GM23338 (cell line): ENCODE measurements at regions not wholly inside any gene's neighbourhood (a gene's known extent, or its start where the extent isn't known, plus 50 kb on each side); places are given as distances from the start of the nearest gene placed in this dataset.
A peak's percentile ranks its signal among the peaks of the same experiment; 100 is the strongest.

Source experiments
- ATAC-seq: fragments of 200-7000 bp; cut with Tn5 transposase; 3 replicates; pipeline ENCODE4 v1.9.1; 2020
- DNase-seq: peaks from one replicate; pipeline ENCODE4 v3.0.0-alpha.2; 2015; ENCODE audit warnings: low spot score
- H2AFZ ChIP-seq: fragments of 200-600 bp; sonication (generic); 2 replicates; pipeline ENCODE4 v1.8.0; 2016; ENCODE audit warnings: antibody characterized with exemption, mild to moderate bottlenecking, moderate library complexity
- H3F3A ChIP-seq: fragments of 200-600 bp; sonication (generic); replicated peaks from 2 replicates; pipeline ENCODE4 v1.8.0; 2017; ENCODE audit warnings: antibody characterized with exemption, mixed run types, low read depth
- H3K27ac ChIP-seq: fragments of 200-600 bp; sonication (generic); 2 replicates; pipeline ENCODE4 v1.6.1; 2016; ENCODE audit warnings: low read depth
- H3K27me3 ChIP-seq: fragments of 200-600 bp; sonication (generic); 2 replicates; pipeline ENCODE4 v1.8.0; 2016; ENCODE audit warnings: mild to moderate bottlenecking, mixed run types, moderate library complexity; ENCODE audit not compliant: insufficient read depth
- H3K36me3 ChIP-seq: fragments of 200-600 bp; sonication (generic); 2 replicates; pipeline ENCODE4 v1.8.0; 2016; ENCODE audit warnings: mild to moderate bottlenecking; ENCODE audit not compliant: insufficient read depth
- H3K4me1 ChIP-seq: fragments of 200-600 bp; sonication (generic); 2 replicates; pipeline ENCODE4 v1.8.0; 2016; ENCODE audit warnings: mild to moderate bottlenecking, moderate library complexity; ENCODE audit not compliant: insufficient read depth
- H3K4me2 ChIP-seq: fragments of 200-600 bp; sonication (generic); 2 replicates; pipeline ENCODE4 v1.7.1; 2017; ENCODE audit warnings: mixed run types
- H3K4me3 ChIP-seq: fragments of 200-600 bp; sonication (generic); 2 replicates; pipeline ENCODE4 v1.6.1; 2016; ENCODE audit warnings: mixed run types
- H3K79me2 ChIP-seq: fragments of 200-600 bp; sonication (generic); replicated peaks from 2 replicates; pipeline ENCODE4 v1.8.0; 2017; ENCODE audit warnings: mild to moderate bottlenecking; ENCODE audit not compliant: insufficient read depth
- H3K9me2 ChIP-seq: fragments of 200-600 bp; sonication (generic); 2 replicates; pipeline ENCODE4 v1.8.0; 2017; ENCODE audit not compliant: insufficient read depth
- H4K20me1 ChIP-seq: fragments of 200-600 bp; sonication (generic); replicated peaks from 2 replicates; pipeline ENCODE4 v1.8.0; 2017; ENCODE audit warnings: mild to moderate bottlenecking; ENCODE audit not compliant: insufficient read depth
- H3K27ac Mint-ChIP-seq: 2 replicates; pipeline ENCODE4 v1.8.0; 2020; ENCODE audit warnings: inconsistent platforms, mild to moderate bottlenecking, moderate library complexity, mixed read lengths
- H3K27me3 Mint-ChIP-seq: 3 replicates; pipeline ENCODE4 v1.8.0; 2022; ENCODE audit warnings: low read depth, mild to moderate bottlenecking, moderate library complexity, mixed read lengths, inconsistent platforms; ENCODE audit not compliant: insufficient read depth, poor library complexity
- H3K36me3 Mint-ChIP-seq: 3 replicates; pipeline ENCODE4 v1.8.0; 2021; ENCODE audit warnings: low read depth, mild to moderate bottlenecking, inconsistent platforms, moderate library complexity, mixed read lengths
- H3K4me1 Mint-ChIP-seq: 3 replicates; pipeline ENCODE4 v1.8.0; 2020; ENCODE audit warnings: mild to moderate bottlenecking, inconsistent platforms, mixed read lengths
- H3K4me3 Mint-ChIP-seq: 3 replicates; pipeline ENCODE4 v1.8.0; 2021; ENCODE audit warnings: moderate library complexity, mild to moderate bottlenecking, inconsistent platforms, mixed read lengths
- H3K9me3 Mint-ChIP-seq: 3 replicates; pipeline ENCODE4 v1.8.0; 2020; ENCODE audit warnings: moderate library complexity, mild to moderate bottlenecking, inconsistent platforms, mixed read lengths
- EZH2 ChIP-seq: fragments of 200-600 bp; sonication (generic); IDR thresholded peaks from one replicate; pipeline ENCODE4 v1.8.0; 2017; ENCODE audit warnings: antibody characterized with exemption, mild to moderate bottlenecking, low read depth; ENCODE audit not compliant: unreplicated experiment
- NANOG ChIP-seq: IDR thresholded peaks from 2 replicates; pipeline ENCODE4 v1.6.1; 2016; ENCODE audit warnings: antibody characterized with exemption, borderline replicate concordance
- STAT1 ChIP-seq: IDR thresholded peaks from one replicate; pipeline ENCODE4 v1.6.1; 2016; ENCODE audit warnings: antibody characterized with exemption; ENCODE audit not compliant: unreplicated experiment
- ZNF114 ChIP-seq: fragments of 250-450 bp; sonication (Bioruptor Pico); IDR thresholded peaks from 2 replicates; pipeline ENCODE4 v1.5.0; 2020; ENCODE audit warnings: mild to moderate bottlenecking, moderate library complexity
- ZNF462 ChIP-seq: fragments of 250-450 bp; sonication (Bioruptor Pico); IDR thresholded peaks from 2 replicates; pipeline ENCODE4 v1.5.0; 2020; ENCODE audit warnings: mild to moderate bottlenecking, moderate library complexity
- TF ChIP-seq, protein P1 (sequence below): IDR thresholded peaks from 2 replicates; pipeline ENCODE4 v1.6.1; 2016; ENCODE audit warnings: antibody characterized with exemption
- TF ChIP-seq, protein P2 (sequence below), 2 experiments: fragments of 200-600 bp in 1 of 2; sonication (generic) in 1 of 2; conservative IDR thresholded peaks; 2 replicates each; pipeline versions ENCODE4 v1.5.1 to v1.6.1; 2016 to 2017; ENCODE audit warnings: antibody characterized with exemption in 2 of 2, low read depth in 2 of 2, mild to moderate bottlenecking in 2 of 2, moderate library complexity in 1 of 2

- ATAC-seq (no peak), DNase-seq (no peak)
- no peaks in the 10 kb centered on the region for H4K20me1 ChIP-seq
- H3K79me2 ChIP-seq: no peaks in the 10 kb centered on the region
- TF ChIP-seq, protein P1, sequence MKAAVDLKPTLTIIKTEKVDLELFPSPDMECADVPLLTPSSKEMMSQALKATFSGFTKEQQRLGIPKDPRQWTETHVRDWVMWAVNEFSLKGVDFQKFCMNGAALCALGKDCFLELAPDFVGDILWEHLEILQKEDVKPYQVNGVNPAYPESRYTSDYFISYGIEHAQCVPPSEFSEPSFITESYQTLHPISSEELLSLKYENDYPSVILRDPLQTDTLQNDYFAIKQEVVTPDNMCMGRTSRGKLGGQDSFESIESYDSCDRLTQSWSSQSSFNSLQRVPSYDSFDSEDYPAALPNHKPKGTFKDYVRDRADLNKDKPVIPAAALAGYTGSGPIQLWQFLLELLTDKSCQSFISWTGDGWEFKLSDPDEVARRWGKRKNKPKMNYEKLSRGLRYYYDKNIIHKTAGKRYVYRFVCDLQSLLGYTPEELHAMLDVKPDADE: no peak
- TF ChIP-seq, protein P2, sequence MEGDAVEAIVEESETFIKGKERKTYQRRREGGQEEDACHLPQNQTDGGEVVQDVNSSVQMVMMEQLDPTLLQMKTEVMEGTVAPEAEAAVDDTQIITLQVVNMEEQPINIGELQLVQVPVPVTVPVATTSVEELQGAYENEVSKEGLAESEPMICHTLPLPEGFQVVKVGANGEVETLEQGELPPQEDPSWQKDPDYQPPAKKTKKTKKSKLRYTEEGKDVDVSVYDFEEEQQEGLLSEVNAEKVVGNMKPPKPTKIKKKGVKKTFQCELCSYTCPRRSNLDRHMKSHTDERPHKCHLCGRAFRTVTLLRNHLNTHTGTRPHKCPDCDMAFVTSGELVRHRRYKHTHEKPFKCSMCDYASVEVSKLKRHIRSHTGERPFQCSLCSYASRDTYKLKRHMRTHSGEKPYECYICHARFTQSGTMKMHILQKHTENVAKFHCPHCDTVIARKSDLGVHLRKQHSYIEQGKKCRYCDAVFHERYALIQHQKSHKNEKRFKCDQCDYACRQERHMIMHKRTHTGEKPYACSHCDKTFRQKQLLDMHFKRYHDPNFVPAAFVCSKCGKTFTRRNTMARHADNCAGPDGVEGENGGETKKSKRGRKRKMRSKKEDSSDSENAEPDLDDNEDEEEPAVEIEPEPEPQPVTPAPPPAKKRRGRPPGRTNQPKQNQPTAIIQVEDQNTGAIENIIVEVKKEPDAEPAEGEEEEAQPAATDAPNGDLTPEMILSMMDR (conservative IDR thresholded peaks at IDR 0.05; ENCODE audit: low read depth in 2 of 2): no peak
- TF ChIP-seq NANOG: peak; percentile 20; the same call in 1 of the 2 replicates
- no peak overlapping the region for H2AFZ ChIP-seq
- no peak overlapping the region for H3K27ac ChIP-seq
- no peaks in the 10 kb centered on the region for H3K27me3 ChIP-seq
- H3K36me3 ChIP-seq: no peaks in the 10 kb centered on the region
- H3K4me1 Mint-ChIP-seq: peaks cover 31% of the 10 kb centered on the region
- no peak overlapping the region for H3K4me3 Mint-ChIP-seq
- peaks cover 14% of the 10 kb centered on the region for H3K36me3 Mint-ChIP-seq
- peaks cover 19% of the 10 kb centered on the region for H3K9me3 Mint-ChIP-seq
- H3K27ac Mint-ChIP-seq: no peak overlapping the region; the same call in 1 of the 2 replicates
- H3F3A ChIP-seq: no peaks in the 10 kb centered on the region
- H3K4me3 ChIP-seq: no peak overlapping the region
- H3K4me2 ChIP-seq: peak overlapping the region; percentile 3
- H3K4me1 ChIP-seq: peaks cover 26% of the 10 kb centered on the region
- no peaks in the 10 kb centered on the region for H3K9me2 ChIP-seq
- no peaks in the 10 kb centered on the region for H3K27me3 Mint-ChIP-seq
These were observed 185.6 kb upstream of the MBNL1 start for GRCh38 chr3:152083135-152083534.

DNA sequence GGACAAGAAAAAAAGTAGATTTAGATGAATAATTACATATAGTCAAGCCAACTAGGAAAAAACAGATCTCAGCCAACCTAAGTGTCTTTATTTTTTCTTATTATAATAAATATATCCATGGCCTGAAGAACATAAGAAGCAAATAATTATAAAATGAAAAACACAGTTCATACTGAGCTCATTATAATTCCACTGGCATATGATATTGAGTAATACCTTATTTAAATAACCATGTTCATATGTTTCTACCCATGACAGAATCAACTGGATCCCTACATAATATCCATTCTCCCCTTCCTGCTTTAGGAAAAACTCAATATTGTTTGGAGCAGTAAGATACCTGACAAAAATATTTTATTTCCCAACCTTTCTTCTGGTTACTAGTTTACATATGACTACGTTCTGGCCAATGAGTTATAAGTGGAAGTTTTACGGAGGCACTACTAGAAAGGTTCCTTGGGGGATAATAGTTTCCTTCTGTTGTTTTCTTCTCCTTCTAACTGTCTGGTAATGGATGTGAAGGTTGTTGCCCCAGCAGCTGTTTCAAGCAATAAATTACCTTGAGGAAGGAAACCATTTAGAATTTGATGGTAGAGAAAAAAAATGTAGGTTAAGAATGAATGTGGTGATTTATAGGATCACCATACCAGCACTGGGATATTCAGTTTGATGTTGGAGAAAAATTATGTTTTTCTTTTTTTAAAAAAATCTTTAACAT is 184.1 kb upstream of the MBNL1 start:
- H3K4me1 ChIP-seq: peaks cover 26% of the 10 kb centered on the region
- H3K4me3 ChIP-seq: no peak overlapping the region
- no peaks in the 10 kb centered on the region for H3K27me3 Mint-ChIP-seq
- peaks cover 36% of the 10 kb centered on the region for H3K4me1 Mint-ChIP-seq
- no peaks in the 10 kb centered on the region for H3K9me2 ChIP-seq
- no peaks in the 10 kb centered on the region for H3F3A ChIP-seq
- no peak overlapping the region for H3K27ac ChIP-seq
- H3K27ac Mint-ChIP-seq: no peak overlapping the region
- H3K79me2 ChIP-seq: no peaks in the 10 kb centered on the region
- DNase-seq (no peak), ATAC-seq (no peak)
- no peak overlapping the region for H2AFZ ChIP-seq
- H3K9me3 Mint-ChIP-seq: peaks cover 13% of the 10 kb centered on the region
- H3K27me3 ChIP-seq: no peaks in the 10 kb centered on the region
- peaks cover 10% of the 10 kb centered on the region for H3K36me3 Mint-ChIP-seq
- H4K20me1 ChIP-seq: no peaks in the 10 kb centered on the region
- H3K4me2 ChIP-seq: no peak overlapping the region
- H3K36me3 ChIP-seq: no peaks in the 10 kb centered on the region
- H3K4me3 Mint-ChIP-seq: no peak overlapping the region
- no peak for TF ChIP-seq STAT1
- TF ChIP-seq ZNF462 (CRISPR knock-in tag): no peak
- TF ChIP-seq ZNF114 (CRISPR knock-in tag): no peak
- TF ChIP-seq, protein P1: no peak
- TF ChIP-seq, protein P2 (conservative IDR thresholded peaks at IDR 0.05; ENCODE audit: low read depth in 2 of 2): no peak
- TF ChIP-seq EZH2: no peak
